GM19463 (cell line): ENCODE measurements at regions not wholly inside any gene's neighbourhood (a gene's known extent, or its start where the extent isn't known, plus 50 kb on each side); places are given as distances from the start of the nearest gene placed in this dataset.
"Not testable (repeated sequence)": the region's sequence is repeated elsewhere in the genome, so short reads cannot be mapped to it uniquely, and the experiment has no call there.

Experiments used
- ATAC-seq: cut with Tn5 transposase; IDR thresholded peaks from one replicate; pipeline ENCODE4 v1.9.1; 2021; ENCODE audit warnings: mild to moderate bottlenecking, moderate library complexity; ENCODE audit not compliant: unreplicated experiment

DNA sequence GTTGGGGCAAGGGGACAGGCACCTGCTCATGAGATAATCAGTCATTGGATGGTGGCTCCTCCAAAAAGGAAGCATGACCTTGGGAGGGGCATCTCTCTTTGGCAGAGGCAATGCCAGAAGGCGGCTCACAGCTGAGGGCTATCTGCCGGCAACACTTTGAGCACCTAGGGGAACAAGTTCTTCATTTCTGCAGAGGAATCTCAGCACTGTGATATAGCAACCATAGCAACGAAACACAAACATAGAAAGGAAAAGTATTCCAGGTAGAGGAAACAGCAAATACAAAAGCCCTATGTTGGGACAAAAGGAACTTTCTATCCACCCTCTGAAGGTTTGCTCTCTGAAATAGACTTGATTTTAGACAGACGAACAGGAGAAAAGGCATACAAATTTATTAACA is 89.1 kb upstream of the NEDD4L start:
- no peak for ATAC-seq

DNA sequence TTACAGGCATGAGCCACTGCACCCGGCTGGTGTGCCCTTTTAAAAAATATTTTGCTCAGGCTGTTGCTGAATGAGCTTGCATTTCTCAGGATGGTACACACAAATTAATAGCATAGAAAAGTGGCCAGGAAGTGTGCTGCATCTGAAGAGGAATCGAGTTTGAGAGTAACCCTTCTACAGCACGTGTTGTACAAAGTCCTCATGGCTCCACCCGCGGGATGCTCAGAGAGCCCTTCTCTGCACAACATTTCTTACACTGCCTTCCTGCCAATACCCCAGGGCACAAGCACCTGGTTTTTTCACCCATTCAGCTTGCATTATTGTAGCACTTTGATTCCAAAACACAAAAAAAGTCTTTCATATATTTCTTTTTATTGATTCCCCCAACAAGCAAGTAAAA is 90.1 kb upstream of the NEDD4L start:
- ATAC-seq = no peak

DNA sequence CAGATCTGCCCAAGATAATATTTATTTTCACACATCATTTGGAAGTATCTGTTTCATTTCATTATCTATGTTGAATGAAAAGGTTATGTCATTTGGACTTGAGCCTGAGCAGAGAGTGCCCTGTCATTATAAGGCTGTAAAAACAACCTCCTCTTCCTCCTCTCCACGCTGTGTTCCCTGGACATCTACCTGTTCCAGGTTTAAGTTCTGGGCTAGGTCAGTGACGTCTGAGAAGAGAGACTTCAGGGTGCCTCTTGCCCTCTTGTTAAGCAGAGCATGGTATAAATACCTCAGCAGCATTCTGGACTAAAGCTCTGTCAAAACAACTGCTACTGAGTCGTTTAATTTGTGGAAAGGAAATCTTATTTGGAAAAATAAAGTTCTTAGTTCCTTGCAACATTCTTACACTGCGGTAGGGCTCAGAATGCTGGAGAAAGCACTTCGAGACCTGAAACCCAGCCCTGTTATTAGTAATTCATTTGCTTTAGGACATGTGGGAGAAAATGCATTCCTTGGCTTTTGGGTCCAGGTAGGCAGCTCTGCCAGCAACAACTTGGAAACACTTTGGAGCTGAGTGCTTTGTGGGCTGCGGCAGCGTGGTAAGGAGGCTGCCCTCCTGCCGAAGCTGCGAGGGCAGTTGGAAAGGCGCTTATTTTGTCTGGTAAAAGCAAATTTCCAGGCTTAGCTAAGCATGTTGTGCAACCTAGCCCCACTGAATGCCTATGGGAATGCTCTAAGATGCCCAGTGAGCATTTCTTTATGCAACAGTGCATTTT is 91.8 kb upstream of the NEDD4L start:
- no peak for ATAC-seq

DNA sequence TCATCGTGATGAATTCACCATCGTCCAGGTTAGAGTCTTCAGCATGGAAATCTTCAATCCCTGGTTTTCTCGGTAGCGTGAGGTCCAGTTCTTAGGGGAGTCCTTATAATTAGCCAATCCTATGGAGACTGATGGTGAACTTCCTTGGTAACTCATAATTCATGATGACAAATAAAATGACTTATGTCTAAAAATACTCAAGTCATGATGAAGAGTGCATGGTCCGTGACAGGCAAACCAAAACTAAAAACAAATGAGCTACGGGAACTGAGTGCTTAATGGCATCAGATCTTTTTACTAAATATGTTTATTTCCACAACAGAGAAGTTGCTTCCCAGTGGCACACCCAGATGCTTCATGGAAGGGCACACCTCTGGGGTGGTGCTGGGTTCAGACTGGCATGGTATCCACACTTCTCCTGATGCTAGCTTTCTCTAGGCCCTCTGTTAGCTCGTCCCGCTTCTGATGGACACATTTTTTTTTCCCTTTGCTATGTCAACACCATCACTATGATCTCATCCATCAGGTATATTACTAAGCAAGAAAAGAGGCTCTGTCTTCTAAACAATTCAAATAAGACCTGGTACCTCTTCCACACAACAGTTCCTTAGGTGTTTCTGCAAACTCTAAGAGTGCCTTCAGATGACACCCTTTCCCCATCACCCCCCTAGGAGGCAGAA is 92.8 kb upstream of the NEDD4L start:
- ATAC-seq = no peak

DNA sequence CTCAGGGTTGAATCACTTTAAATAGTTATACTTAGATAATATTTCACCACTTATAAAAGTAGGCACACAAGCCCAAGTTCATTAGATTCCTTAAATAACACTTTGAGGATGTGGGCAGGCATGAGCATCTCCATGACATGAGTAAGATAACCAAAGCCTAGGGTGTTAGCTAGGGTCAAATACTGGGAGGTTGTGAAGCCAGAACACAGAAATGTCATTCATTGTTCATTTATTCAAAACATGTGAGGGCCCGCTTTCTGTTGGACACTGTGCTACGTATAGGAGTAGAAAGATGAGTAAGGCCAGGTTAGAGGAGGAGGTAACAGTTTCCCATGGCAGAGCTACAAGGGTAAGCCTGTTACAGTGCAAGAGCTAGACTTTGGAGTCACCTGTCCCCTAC is 93.5 kb upstream of the NEDD4L start:
- ATAC-seq = no peak

DNA sequence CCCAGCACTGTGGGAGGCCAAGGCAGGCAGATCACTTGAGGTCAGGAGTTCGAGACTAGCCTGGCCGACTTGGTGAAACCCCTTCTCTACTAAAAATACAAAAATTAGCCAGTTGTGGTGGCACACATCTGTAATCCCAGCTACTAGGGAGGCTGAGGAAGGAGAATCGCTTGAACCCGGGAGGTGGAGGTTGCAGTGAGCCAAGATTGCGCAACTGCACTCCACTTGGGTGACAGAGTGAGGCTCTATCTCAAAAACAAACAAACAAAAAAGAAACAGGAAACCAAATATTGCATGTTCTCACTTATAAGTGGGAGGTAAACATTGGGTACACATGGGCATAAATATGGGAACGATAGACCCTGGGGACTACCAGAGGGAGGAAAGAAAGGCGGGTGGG is 94.7 kb upstream of the NEDD4L start:
- ATAC-seq = not testable (repeated sequence)

DNA sequence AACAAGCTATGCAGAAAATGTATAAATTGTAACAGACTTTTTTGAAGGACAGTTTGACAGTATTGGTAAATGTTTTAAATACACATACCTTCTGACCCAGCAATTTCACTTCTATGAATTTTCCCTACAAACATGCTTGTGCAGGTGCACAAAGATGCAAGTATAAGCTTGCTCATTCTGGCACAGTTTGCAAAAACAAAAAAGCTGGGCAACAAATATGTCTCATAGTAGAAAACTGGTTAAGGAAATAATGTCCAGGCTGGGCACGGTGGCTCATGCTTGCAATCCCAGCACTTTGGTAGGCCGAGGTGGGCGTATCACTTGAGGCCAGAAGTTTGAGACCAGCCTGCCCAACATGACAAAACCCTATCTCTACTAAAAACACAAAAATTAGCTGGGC is 96.9 kb upstream of the NEDD4L start:
- no peak for ATAC-seq

DNA sequence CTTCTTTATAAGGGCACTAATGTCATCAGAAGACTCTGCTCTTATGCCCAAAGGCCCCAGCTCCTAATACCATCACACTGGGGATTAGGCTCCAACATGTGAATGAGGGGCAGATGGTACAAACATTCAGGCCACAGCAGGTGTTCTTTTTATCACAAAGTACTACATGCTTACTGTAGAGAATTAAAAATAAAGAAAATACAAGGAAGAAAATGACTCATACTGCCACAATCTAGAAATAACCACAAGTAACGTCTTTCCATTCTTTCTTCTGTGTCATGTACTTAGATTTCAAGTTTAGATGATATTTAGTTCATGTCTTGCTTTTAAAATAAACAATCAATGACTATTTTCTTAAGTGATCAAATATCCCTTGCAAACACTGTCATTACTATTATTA is 100.3 kb upstream of the NEDD4L start:
- ATAC-seq = no peak

DNA sequence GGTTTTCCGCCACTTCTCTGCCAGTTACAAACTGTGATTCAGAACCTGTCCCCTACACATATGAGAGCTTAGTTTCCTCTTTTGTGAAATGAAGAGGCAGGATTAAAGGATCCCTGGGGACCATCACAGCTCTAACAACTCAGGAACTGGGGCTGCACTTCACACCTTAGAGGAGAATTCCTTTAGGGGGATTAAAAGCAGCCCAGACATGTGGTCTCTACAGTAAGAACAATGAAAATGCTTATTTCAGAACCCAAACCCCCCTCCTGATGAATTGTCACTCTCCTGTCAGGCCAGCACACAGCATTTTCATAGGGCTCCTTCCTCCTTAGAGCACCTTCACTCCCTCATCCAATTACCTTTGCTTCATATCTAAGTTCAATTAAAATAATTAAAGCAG is 101.5 kb upstream of the NEDD4L start:
- ATAC-seq = no peak

DNA sequence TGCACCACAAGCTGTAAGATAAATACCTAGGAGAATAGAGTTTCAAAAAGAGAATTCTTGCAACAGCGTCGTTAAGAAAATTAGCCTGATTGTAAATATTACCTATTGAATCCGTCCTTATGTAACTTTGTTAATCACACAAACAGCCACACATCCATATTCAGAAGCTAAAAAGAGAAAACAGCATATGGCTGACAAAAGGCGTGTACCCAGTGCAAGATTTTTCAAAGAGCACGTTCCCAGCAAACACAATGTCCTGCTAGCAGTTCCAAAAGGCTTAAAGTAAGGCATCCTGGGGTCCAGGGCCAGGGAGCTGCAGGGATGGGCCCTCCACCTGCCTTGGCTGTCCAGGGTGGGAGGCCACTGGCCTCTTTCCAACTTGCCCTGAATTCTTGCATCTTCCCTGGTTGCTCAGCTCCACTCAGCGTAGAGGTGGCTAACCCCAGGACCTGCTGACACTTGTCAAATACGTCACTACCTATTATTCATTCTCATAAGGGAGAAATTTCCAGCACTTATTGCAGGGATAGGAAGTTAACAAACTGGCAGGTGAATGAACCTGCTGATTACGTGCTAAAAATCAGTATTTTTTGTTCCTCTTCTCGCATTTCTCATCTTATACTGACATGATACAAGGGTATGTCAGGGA is 102.1 kb upstream of the NEDD4L start:
- ATAC-seq = no peak

DNA sequence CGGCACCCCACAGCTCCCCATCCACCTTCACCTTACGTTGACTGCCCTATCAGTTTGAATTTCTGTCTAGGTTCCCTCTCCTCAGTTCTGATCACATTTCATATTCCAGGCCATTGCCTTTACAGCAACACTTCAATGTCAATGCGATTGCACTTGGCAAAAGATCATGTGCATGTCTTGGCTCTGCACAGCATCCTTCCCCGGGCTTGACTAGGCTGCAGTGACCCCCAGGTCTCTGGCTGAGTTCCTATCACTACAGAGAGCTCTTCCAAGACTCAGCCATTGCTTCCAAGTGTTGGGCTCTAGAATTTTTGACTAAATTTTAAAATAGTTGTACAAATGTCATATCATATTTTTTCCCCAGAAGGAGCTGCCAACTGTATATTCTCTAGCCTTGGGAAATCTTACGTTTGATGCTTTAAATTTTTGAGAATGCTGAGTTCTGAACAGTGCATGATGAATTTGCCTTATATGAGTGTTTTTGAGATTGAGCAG is 103.8 kb upstream of the NEDD4L start:
- no peak for ATAC-seq

DNA sequence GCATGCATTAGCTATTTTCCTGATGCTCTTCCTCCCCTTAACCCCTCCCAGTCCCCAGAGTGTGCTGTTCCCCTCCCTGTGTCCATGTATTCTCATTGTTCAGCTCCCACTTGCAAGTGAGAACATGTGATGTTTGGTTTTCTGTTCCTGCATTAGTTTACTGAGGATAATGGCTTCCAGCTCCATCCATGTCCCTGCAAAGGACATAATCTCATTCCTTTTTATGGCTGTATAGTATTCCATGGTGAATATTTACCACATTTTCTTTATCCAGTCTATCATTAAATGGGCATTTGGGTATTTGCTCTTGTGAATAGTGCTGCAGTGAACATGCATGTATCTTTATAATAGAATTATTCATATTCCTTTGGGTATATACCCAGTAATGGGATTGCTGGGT is 109.7 kb upstream of the NEDD4L start:
- not testable (repeated sequence) for ATAC-seq

DNA sequence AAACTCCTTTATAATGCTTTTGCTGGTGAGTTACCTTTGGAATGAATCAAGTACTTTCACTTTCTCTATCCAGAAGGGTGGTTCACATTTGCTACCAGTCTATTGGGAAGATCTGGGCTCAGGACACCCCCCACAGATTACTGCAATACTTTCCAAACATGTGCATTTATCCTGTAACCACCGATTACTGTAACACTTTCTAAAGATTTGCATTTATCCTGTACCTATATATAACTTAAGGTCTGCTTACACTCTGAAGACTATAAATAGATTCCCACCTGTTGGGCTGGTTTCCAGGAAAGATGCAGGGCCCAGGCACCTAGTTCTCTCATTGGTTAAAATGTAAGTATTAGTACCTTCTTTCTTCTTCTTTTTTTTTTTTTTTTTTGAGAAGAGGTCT is 113.0 kb upstream of the NEDD4L start:
- ATAC-seq = no peak

DNA sequence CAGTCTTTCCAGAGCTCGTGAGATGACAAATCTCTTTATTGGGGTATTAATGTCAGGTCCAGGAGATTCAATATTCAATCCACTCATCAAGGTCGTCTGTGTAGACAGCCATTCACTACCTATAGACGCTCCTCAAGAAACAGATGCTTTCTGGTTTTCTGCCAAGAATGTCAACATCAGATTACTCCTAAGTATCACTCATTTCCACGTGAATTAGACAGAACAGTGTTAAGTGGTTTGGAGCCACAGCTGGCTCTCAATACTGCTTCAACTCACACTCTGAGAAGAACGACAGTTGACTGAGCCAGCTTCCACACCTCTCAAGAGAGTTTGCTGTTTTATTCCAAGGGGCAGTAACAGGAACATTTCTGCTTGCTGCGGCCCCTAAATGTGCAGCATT is 113.5 kb upstream of the NEDD4L start:
- ATAC-seq = no peak

DNA sequence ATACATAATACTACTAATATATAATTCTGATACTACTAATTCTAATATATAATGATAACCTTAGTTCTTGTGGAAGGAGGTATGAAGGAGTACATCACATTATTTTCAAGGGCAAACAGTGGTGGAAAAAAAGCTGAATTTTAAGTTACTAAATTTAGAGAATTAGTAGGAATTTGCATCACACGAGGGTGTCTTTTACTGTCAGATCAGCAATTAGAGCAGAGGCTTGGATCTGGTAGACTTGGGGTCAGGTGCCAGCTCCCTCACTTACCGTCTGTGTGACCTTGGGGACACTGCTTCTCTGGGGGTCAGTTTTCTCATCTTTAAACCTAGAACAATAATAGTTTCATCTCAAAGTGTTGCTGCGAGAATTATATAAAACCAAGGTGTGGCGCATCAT is 114.1 kb upstream of the NEDD4L start:
- no peak for ATAC-seq

DNA sequence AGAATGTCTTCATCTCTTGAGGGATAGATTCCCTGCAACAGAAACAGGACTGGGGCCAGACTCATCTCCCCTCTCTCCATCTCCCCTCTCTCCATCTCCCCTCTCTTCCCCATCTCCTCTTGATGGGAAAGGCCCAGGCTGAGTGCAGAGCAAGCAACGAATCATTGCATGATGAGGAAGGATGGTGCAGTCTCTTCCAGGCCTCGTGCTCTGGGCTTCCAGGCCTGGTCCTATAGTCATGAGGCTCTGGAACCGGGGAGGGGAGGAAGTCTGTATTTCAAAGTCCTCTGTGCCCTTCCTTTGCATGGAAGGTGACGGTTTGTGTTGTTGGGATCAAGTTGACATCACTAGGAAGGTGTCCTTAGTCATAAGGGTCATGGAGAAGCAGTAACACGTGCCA is 115.6 kb upstream of the NEDD4L start:
- ATAC-seq = no peak

DNA sequence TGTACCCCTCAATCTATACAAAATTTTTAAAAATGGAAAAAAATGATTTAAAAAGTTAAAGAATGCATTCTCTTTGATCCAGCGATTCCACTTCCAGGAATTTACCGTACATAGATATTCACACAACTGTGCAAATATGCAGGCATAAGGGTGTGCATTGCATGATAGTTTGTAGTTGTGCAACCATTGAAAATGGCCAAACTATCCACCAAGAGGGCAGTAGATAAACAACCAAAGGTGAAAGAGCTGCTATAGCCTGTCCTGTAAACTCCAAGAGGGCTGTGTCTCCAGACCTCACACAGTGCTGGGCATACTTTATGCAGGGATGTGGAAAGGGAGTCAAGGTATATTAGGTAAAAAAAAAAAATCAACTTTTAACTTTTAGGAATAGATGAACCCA is 116.5 kb upstream of the NEDD4L start:
- ATAC-seq = no peak

DNA sequence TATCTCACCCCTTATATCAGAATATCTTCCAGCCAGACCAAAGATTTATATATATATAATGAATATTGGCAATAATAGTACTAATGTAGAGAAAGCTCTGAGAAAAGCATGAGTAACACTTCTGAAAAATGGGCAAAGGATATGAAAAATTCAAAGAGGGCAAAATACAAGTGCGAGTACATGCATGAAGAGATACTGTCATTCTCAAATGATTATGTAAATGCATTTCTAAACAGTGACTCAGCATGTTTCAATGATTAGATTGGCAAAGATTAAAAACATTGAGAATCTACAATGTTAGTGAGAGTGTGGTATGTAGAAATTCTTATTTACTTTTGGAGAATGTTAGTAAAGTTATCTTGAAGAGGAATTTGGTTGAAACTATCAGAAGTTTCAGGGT is 118.3 kb upstream of the NEDD4L start:
- ATAC-seq = no peak

DNA sequence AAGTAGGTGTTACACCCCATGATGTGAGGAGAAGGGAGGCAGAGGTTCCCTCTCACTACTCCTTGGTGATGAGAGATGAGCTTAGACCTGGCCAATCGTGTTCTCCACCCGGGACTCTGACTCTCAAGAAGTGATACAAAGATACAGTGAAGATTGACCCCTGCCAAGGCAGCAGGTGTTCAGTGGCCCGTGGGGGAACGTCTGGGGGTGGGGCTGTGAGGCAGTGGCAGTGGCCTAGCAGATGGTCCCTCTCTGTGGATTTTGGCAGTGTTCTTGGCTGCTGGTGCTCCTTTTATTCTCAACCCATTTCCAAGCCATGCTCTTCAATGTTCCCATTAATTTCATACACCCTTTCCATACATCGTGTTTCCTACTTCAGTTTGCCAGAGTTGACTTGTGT is 120.4 kb upstream of the NEDD4L start:
- ATAC-seq = no peak

DNA sequence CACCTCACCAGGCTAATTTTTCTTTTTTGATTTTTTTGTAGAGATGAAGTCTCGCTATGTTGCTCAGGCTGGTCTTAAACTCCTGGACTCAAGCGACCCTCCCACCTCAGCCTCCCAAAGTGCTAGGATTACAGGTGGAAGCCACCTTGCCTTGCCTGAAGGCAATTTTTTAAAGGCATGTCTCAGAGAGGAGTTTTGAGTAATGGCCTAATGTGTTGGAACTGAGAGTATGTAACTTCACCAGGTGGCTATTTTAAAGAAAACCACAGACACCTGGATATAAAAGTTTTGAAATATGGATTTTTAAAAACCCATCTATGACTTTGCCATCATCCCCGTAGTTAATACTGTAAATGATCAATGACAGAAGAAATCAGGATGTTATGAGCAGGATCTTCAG is 119.8 kb upstream of the ATP8B1 start:
- ATAC-seq = no peak

DNA sequence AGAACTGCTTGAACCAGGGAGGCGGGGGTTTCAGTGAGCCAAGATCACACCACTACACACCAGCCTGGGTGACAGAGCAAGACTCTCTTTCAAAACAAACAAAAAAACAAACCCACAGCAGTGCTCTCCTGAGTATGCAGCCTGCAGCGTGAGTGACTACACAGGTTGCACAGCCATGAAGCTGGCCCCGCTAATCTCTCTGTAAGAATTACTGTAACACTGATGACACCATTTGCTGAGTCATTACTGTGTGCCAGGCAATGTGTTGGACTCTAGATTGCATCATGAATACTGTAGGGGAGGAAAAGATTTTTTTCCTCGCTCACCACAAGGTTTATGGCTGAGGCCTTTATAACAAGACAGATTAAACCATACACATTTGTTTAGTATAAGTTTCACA is 118.6 kb upstream of the ATP8B1 start:
- no peak for ATAC-seq

DNA sequence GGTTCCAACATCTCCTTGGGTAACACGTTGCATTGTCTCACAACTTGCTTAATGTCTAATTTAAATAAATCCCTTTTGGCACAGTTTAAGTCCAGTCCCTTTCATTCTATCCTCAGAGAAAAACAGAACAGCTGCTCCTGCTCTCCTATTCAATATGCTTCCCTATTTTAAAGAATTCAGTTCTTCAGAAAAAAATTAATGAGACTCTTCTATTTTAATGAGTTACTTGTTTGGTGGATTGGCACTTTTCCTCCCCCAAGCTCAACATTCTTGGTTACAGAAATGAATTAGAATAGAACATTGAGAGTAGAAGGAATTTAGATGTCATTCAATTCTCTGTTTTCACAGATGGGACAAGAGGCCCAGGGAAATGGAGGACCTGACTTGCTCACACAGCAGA is 116.9 kb upstream of the ATP8B1 start:
- no peak for ATAC-seq
